SK-N-DZ (cell line): ENCODE measurements at regions not wholly inside any gene's neighbourhood (a gene's known extent, or its start where the extent isn't known, plus 50 kb on each side); places are given as distances from the start of the nearest gene placed in this dataset.
A peak's percentile ranks its signal among the peaks of the same experiment; 100 is the strongest.

Experiments
- DNase-seq: peaks from one replicate; pipeline ENCODE4 v3.0.0-alpha.2; 2015; ENCODE audit warnings: low spot score

GRCh38 chr6:103191391-103192093, 1668.2 kb downstream of the HACE1 start:
- DNase-seq, result no peak

- no peak for DNase-seq
These were observed 1674.9 kb downstream of the HACE1 start for GRCh38 chr6:103184776-103185175.

- DNase-seq, result no peak
These were observed 1675.8 kb downstream of the HACE1 start for GRCh38 chr6:103183831-103184411.

GRCh38 chr6:103178193-103178592, 1681.5 kb downstream of the HACE1 start:
- no peak for DNase-seq

GRCh38 chr6:103177791-103178190, 1681.9 kb downstream of the HACE1 start:
- DNase-seq, result no peak

GRCh38 chr6:103175056-103175455, 1684.7 kb downstream of the HACE1 start:
- DNase-seq, result no peak

GRCh38 chr6:103167345-103168071, 1692.2 kb downstream of the HACE1 start:
- DNase-seq, result no peak

- no peak for DNase-seq
These were observed 1704.7 kb downstream of the HACE1 start for GRCh38 chr6:103154779-103155572.

GRCh38 chr6:103153016-103153415, 1706.7 kb downstream of the HACE1 start:
- no peak for DNase-seq

GRCh38 chr6:103142902-103143301, 1716.8 kb downstream of the HACE1 start:
- no peak for DNase-seq

- no peak for DNase-seq
These were observed 1719.3 kb downstream of the HACE1 start for GRCh38 chr6:103140308-103141027.

GRCh38 chr6:103139377-103139776, 1720.3 kb downstream of the HACE1 start:
- DNase-seq, result no peak

- DNase-seq, result no peak
These were observed 1731.0 kb downstream of the GRIK2 start for GRCh38 chr6:103124471-103124870.

GRCh38 chr6:103122766-103123601, 1729.5 kb downstream of the GRIK2 start:
- peak; percentile 81 for DNase-seq

GRCh38 chr6:103119056-103119455, 1725.5 kb downstream of the GRIK2 start:
- no peak for DNase-seq

GRCh38 chr6:103114582-103114981, 1721.1 kb downstream of the GRIK2 start:
- no peak for DNase-seq

- no peak for DNase-seq
These were observed 1719.9 kb downstream of the GRIK2 start for GRCh38 chr6:103113416-103113815.

GRCh38 chr6:103107985-103108384, 1714.5 kb downstream of the GRIK2 start:
- DNase-seq, result no peak

GRCh38 chr6:103105686-103106085, 1712.2 kb downstream of the GRIK2 start:
- DNase-seq, result no peak

GRCh38 chr6:103101267-103101666, 1707.8 kb downstream of the GRIK2 start:
- DNase-seq, result no peak
